ENCODE measurements at regions not wholly inside any gene's neighbourhood (a gene's known extent, or its start where the extent isn't known, plus 50 kb on each side); places are given as distances from the start of the nearest gene placed in this dataset.

DNA sequence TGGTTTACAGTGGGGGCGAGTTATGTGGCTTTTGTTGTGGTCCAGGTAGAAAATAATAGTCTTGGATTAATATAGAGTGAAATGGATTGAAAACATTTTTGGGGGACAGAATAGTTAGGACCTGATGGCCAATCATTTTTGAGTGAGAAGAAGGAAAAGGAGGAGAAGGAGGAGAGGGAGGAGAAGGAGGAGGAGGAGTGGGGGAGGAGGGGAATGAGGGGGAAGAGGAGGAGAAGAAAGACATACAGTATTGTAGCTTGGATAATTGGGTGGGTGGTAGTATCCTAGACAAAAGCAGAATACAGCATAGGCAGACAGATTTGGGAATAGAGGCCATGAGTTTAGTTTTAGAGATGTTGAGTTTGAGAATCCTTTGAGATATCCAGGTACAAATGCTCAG is 101.6 kb downstream of the GATA6 start:
- TF ChIP-seq EZH2 (IDR thresholded peaks at IDR 0.05; ENCODE audit: insufficient read depth, poor library complexity, severe bottlenecking) (no peak), EZH2phosphoT487 (IDR thresholded peaks at IDR 0.05; ENCODE audit: insufficient read depth, low read depth) (no peak)
